Neural progenitor cell (in vitro differentiated cells): ENCODE measurements at regions not wholly inside any gene's neighbourhood (a gene's known extent, or its start where the extent isn't known, plus 50 kb on each side); places are given as distances from the start of the nearest gene placed in this dataset.

Source experiments
- CTCF ChIP-seq: fragments of 200-600 bp; sonication (generic); IDR thresholded peaks from 2 replicates; pipeline ENCODE4 v1.5.1; 2017; ENCODE audit warnings: antibody characterized with exemption, mild to moderate bottlenecking
- EZH2 ChIP-seq: fragments of 200-600 bp; sonication (generic); IDR thresholded peaks from 2 replicates; pipeline ENCODE4 v1.6.1; 2017; ENCODE audit warnings: antibody characterized with exemption, mild to moderate bottlenecking, moderate library complexity
- EZH2phosphoT487 ChIP-seq: fragments of 200-600 bp; sonication (generic); IDR thresholded peaks from 2 replicates; pipeline ENCODE4 v1.6.1; 2017; ENCODE audit warnings: antibody characterized with exemption

- no peak for TF ChIP-seq CTCF
- no peak for TF ChIP-seq EZH2phosphoT487
- TF ChIP-seq EZH2: no peak
Measured at GRCh38 chr5:167269146-167269545, 1022.3 kb upstream of the WWC1 start.
